ENCODE measurements at regions not wholly inside any gene's neighbourhood (a gene's known extent, or its start where the extent isn't known, plus 50 kb on each side); places are given as distances from the start of the nearest gene placed in this dataset.

DNA sequence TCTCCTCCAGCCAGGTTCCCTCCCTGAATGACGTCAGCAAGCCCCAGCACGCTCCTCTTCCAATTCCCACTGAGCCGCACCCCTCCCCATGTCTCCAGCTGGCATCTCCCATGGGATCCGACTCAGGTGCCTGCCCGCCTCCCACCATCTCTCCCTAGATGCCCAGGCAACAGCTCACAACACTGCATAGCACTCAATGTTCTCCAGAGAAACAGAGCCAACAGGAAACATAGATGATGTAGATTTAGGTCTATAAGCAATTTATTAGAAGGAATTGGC lies 532.3 kb downstream of the BRD1 start:
- TF ChIP-seq, protein P1, sequence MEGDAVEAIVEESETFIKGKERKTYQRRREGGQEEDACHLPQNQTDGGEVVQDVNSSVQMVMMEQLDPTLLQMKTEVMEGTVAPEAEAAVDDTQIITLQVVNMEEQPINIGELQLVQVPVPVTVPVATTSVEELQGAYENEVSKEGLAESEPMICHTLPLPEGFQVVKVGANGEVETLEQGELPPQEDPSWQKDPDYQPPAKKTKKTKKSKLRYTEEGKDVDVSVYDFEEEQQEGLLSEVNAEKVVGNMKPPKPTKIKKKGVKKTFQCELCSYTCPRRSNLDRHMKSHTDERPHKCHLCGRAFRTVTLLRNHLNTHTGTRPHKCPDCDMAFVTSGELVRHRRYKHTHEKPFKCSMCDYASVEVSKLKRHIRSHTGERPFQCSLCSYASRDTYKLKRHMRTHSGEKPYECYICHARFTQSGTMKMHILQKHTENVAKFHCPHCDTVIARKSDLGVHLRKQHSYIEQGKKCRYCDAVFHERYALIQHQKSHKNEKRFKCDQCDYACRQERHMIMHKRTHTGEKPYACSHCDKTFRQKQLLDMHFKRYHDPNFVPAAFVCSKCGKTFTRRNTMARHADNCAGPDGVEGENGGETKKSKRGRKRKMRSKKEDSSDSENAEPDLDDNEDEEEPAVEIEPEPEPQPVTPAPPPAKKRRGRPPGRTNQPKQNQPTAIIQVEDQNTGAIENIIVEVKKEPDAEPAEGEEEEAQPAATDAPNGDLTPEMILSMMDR (conservative IDR thresholded peaks at IDR 0.05; ENCODE audit: low read length), result no peak
- no peak for TF ChIP-seq EZH2phosphoT487 (IDR thresholded peaks at IDR 0.05; ENCODE audit: borderline replicate concordance)
- Histone ChIP-seq H3K4me3 (ENCODE audit: low read length, poor library complexity, severe bottlenecking) (no peak overlapping the region), H3K4me2 (ENCODE audit: low read depth, low read length, poor library complexity, severe bottlenecking) (no peak overlapping the region), H3K79me2 (ENCODE audit: insufficient read depth, low read length) (no peaks in the 10 kb centered on the region), H2AFZ (ENCODE audit: low read length) (no peak overlapping the region), H3K36me3 (ENCODE audit: insufficient read depth, low read length) (no peaks in the 10 kb centered on the region), H3K9me2 (replicated peaks; ENCODE audit: low read depth, low read length) (no peaks in the 10 kb centered on the region), H3F3A (ENCODE audit: low read depth) (no peaks in the 10 kb centered on the region), H4K20me1 (ENCODE audit: insufficient read depth, low read length, poor library complexity, severe bottlenecking) (no peaks in the 10 kb centered on the region), H3K4me1 (ENCODE audit: insufficient read depth, low read length, poor library complexity, severe bottlenecking) (no peaks in the 10 kb centered on the region), H3K9me3 (ENCODE audit: insufficient read depth, low read depth, low read length) (peaks cover 19% of the 10 kb centered on the region; the same call in 1 of the 2 replicates), H3K9ac (ENCODE audit: low read depth, low read length, poor library complexity, severe bottlenecking) (no peak overlapping the region), H3K27me3 (ENCODE audit: insufficient read depth, low read length, poor library complexity, severe bottlenecking) (no peaks in the 10 kb centered on the region)

DNA sequence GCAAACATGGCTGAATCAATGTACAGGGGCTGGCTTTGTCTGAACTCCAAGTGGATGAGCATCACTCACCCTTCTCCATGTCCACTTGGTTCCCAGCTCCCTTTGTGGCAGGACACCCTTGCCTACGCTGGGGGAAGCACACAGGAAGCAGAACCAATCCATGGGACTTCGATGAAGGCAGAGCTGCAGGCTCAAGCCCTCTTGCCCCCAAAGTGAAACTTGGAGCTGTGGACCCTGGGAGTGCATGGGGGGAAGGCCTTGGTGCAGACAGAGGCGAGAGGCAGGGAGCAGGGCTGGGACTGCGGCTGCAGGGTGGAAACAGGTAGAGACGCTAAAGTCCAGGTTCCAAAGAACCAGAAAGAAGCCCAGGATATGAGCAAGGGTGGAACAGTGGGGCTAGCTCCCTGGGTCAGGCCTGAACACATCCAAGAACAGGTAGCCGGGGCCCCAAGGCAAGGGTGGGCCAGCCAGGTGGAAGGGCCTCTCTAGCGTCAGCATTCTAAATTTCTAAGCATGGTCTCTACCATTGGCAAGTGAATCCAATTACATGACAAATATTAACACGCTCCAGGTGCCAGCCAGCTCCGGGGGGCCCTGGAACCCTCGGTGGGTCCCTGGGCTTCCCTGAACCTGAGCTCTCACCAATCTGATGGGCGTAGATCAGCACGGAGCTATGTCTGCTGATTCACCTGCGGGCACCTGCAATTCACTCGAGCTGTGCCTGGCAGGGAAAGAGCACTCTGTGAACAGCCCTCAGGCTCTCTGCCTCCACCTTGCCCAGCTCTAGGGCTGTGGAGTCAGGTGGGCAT lies 532.8 kb downstream of the BRD1 start:
- no peak overlapping the region for H3K4me3 ChIP-seq (ENCODE audit: low read length, poor library complexity, severe bottlenecking)

DNA sequence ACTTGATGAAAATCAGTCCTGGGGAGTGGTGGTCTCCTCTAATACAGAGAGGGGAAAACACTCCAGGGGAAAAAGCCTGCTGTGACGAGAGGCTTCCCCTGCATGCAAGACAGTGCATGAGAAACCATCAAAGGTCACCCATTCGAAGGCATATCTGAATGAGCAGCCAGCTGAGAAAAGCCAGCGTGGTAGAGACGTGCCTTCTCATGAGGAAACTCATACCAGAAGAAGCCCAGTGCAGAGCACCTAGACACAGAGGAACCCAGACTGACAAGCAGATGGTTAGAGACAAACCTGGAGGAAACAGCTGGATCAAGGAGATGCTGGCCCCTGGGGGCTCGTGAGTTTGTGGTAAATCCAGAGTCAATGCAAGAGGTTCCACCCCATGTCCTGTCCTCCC lies 534.8 kb downstream of the BRD1 start:
- H3K4me3 ChIP-seq (ENCODE audit: low read length, poor library complexity, severe bottlenecking), result no peak overlapping the region
- no peak overlapping the region for H2AFZ ChIP-seq (ENCODE audit: low read length)
- H3K36me3 ChIP-seq (ENCODE audit: insufficient read depth, low read length), result no peaks in the 10 kb centered on the region
- H3K27me3 ChIP-seq (ENCODE audit: insufficient read depth, low read length, poor library complexity, severe bottlenecking), result no peaks in the 10 kb centered on the region
- TF ChIP-seq EZH2phosphoT487 (IDR thresholded peaks at IDR 0.05; ENCODE audit: borderline replicate concordance), result no peak
- TF ChIP-seq, protein P1 (conservative IDR thresholded peaks at IDR 0.05; ENCODE audit: low read length), result no peak
- no peak overlapping the region for H3K9ac ChIP-seq (ENCODE audit: low read depth, low read length, poor library complexity, severe bottlenecking)
- H4K20me1 ChIP-seq (ENCODE audit: insufficient read depth, low read length, poor library complexity, severe bottlenecking), result no peaks in the 10 kb centered on the region
- H3K9me3 ChIP-seq (ENCODE audit: insufficient read depth, low read depth, low read length), result peaks cover 23% of the 10 kb centered on the region; the same call in 1 of the 2 replicates
- no peaks in the 10 kb centered on the region for H3K4me1 ChIP-seq (ENCODE audit: insufficient read depth, low read length, poor library complexity, severe bottlenecking)
- no peak overlapping the region for H3K4me2 ChIP-seq (ENCODE audit: low read depth, low read length, poor library complexity, severe bottlenecking)
- no peaks in the 10 kb centered on the region for H3F3A ChIP-seq (ENCODE audit: low read depth)
- no peaks in the 10 kb centered on the region for H3K9me2 ChIP-seq (replicated peaks; ENCODE audit: low read depth, low read length)
- H3K79me2 ChIP-seq (ENCODE audit: insufficient read depth, low read length), result no peaks in the 10 kb centered on the region

More for the DNA sequence above, 532.8 kb downstream of the BRD1 start:
- Histone ChIP-seq H3K79me2 (ENCODE audit: insufficient read depth, low read length) (no peaks in the 10 kb centered on the region), H3K4me1 (ENCODE audit: insufficient read depth, low read length, poor library complexity, severe bottlenecking) (no peaks in the 10 kb centered on the region), H3K9me2 (replicated peaks; ENCODE audit: low read depth, low read length) (no peaks in the 10 kb centered on the region), H3K9ac (ENCODE audit: low read depth, low read length, poor library complexity, severe bottlenecking) (no peak overlapping the region), H2AFZ (ENCODE audit: low read length) (no peak overlapping the region), H3K36me3 (ENCODE audit: insufficient read depth, low read length) (no peaks in the 10 kb centered on the region), H3K4me2 (ENCODE audit: low read depth, low read length, poor library complexity, severe bottlenecking) (no peak overlapping the region), H3K9me3 (ENCODE audit: insufficient read depth, low read depth, low read length) (peaks cover 19% of the 10 kb centered on the region; the same call in 1 of the 2 replicates), H3K27me3 (ENCODE audit: insufficient read depth, low read length, poor library complexity, severe bottlenecking) (no peaks in the 10 kb centered on the region), H4K20me1 (ENCODE audit: insufficient read depth, low read length, poor library complexity, severe bottlenecking) (no peaks in the 10 kb centered on the region), H3F3A (ENCODE audit: low read depth) (no peaks in the 10 kb centered on the region)
- TF ChIP-seq, protein P1 (conservative IDR thresholded peaks at IDR 0.05; ENCODE audit: low read length), result no peak
- TF ChIP-seq EZH2phosphoT487 (IDR thresholded peaks at IDR 0.05; ENCODE audit: borderline replicate concordance), result no peak
